Central memory CD8-positive, alpha-beta T cell (primary cell): ENCODE measurements at regions not wholly inside any gene's neighbourhood (a gene's known extent, or its start where the extent isn't known, plus 50 kb on each side); places are given as distances from the start of the nearest gene placed in this dataset.

Source experiments
- ATAC-seq: fragments of 150-1000 bp; cut with Tn5 transposase; replicated peaks from 2 replicates; pipeline ENCODE4 v1.10.0; 2022; ENCODE audit warnings: mild to moderate bottlenecking, moderate FRiP score, moderate number of reproducible peaks; ENCODE audit not compliant: poor library complexity, severe bottlenecking; ENCODE audit errors: extremely low read depth
- DNase-seq, 2 donors: peaks; one replicate each; pipeline ENCODE4 v3.0.0; 2021; ENCODE audit warnings: low spot score in 2 of 2
- H3K27ac Mint-ChIP-seq: one replicate; pipeline ENCODE4 v1.8.0; 2022; ENCODE audit warnings: low read depth, mild to moderate bottlenecking, moderate library complexity, mixed read lengths
- H3K27me3 Mint-ChIP-seq: one replicate; pipeline ENCODE4 v1.8.0; 2022; ENCODE audit warnings: mixed read lengths
- H3K36me3 Mint-ChIP-seq: one replicate; pipeline ENCODE4 v1.8.0; 2022; ENCODE audit warnings: mild to moderate bottlenecking, moderate library complexity, mixed read lengths; ENCODE audit not compliant: insufficient read depth
- H3K4me1 Mint-ChIP-seq: one replicate; pipeline ENCODE4 v1.8.0; 2022; ENCODE audit warnings: mixed read lengths
- H3K4me3 Mint-ChIP-seq: one replicate; pipeline ENCODE4 v1.8.0; 2022; ENCODE audit warnings: mild to moderate bottlenecking, moderate library complexity, mixed read lengths
- H3K9me3 Mint-ChIP-seq: one replicate; pipeline ENCODE4 v1.8.0; 2022; ENCODE audit warnings: mixed read lengths

- no peaks in the 10 kb centered on the region for H3K4me1 Mint-ChIP-seq
These were observed 216.9 kb upstream of the RAB6C start for GRCh38 chr2:129762386-129763189.

GRCh38 chr2:129763190-129763846, 216.1 kb upstream of the RAB6C start:
- no peak overlapping the region for H3K4me3 Mint-ChIP-seq
- no peaks in the 10 kb centered on the region for H3K9me3 Mint-ChIP-seq
- peaks cover 27% of the 10 kb centered on the region for H3K27me3 Mint-ChIP-seq
- no peaks in the 10 kb centered on the region for H3K4me1 Mint-ChIP-seq
- DNase-seq (no peak), ATAC-seq (no peak)
- H3K27ac Mint-ChIP-seq = no peak overlapping the region
- H3K36me3 Mint-ChIP-seq = no peaks in the 10 kb centered on the region

More at GRCh38 chr2:129762386-129763189, 216.9 kb upstream of the RAB6C start:
- no peaks in the 10 kb centered on the region for H3K36me3 Mint-ChIP-seq
- ATAC-seq (no peak), DNase-seq (no peak)
- H3K9me3 Mint-ChIP-seq = no peaks in the 10 kb centered on the region
- H3K4me3 Mint-ChIP-seq = no peak overlapping the region
- no peak overlapping the region for H3K27ac Mint-ChIP-seq
- H3K27me3 Mint-ChIP-seq = peaks cover 20% of the 10 kb centered on the region

- Mint-ChIP-seq H3K27ac (no peak overlapping the region), H3K4me1 (no peaks in the 10 kb centered on the region), H3K36me3 (no peaks in the 10 kb centered on the region), H3K9me3 (no peaks in the 10 kb centered on the region), H3K4me3 (no peak overlapping the region), H3K27me3 (peaks cover 34% of the 10 kb centered on the region)
- DNase-seq (no peak), ATAC-seq (no peak)
These were observed 215.5 kb upstream of the RAB6C start for GRCh38 chr2:129763966-129764365.

GRCh38 chr2:129764376-129765325, 214.8 kb upstream of the RAB6C start:
- no peak for ATAC-seq
- H3K36me3 Mint-ChIP-seq = no peaks in the 10 kb centered on the region
- no peak for DNase-seq
- H3K27ac Mint-ChIP-seq = no peak overlapping the region
- H3K27me3 Mint-ChIP-seq = peaks cover 34% of the 10 kb centered on the region
- no peak overlapping the region for H3K4me3 Mint-ChIP-seq
- no peaks in the 10 kb centered on the region for H3K9me3 Mint-ChIP-seq
- no peaks in the 10 kb centered on the region for H3K4me1 Mint-ChIP-seq

GRCh38 chr2:129765326-129765677, 214.2 kb upstream of the RAB6C start:
- Mint-ChIP-seq H3K36me3 (no peaks in the 10 kb centered on the region), H3K27ac (no peak overlapping the region), H3K4me3 (no peak overlapping the region), H3K4me1 (no peaks in the 10 kb centered on the region), H3K9me3 (no peaks in the 10 kb centered on the region), H3K27me3 (peaks cover 34% of the 10 kb centered on the region)
- DNase-seq = no peak
- no peak for ATAC-seq

DNA sequence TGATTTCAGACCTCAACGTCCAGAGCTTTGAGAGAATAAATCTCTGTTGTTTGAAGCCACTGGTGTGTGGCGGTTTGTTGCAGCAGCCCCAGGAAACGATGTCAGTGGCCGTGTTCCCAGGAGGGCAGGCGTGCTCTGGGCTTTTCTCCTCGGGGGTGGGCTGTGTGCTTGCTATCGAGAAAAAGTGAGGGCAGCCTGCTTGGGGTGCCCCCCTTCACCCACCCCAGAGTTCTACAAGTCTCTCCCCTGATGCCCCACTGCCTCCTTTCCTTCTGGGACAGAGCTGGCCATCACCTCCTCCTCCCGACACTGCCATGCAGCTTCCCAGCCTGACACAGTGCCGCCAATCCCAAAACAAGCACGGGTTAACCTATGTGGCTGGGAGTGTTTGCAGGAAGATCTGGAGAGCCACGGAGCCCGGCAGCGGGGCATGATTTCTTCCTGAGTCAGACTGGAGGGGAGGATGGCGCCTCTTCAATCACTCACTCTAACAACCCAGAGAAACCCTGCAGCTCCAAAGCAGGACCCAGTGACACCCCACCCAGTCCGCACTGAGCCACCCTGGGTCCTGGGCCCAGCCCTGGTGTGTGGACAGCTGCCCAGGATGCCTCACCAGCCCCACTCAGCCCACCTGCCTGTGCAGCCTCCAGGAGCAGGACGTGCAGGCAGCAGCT, 213.7 kb upstream of the RAB6C start:
- H3K27me3 Mint-ChIP-seq = peaks cover 34% of the 10 kb centered on the region
- no peaks in the 10 kb centered on the region for H3K4me1 Mint-ChIP-seq
- H3K9me3 Mint-ChIP-seq = no peaks in the 10 kb centered on the region
- no peak for DNase-seq
- ATAC-seq = no peak
- no peak overlapping the region for H3K4me3 Mint-ChIP-seq
- H3K27ac Mint-ChIP-seq = no peak overlapping the region
- H3K36me3 Mint-ChIP-seq = no peaks in the 10 kb centered on the region

GRCh38 chr2:129766374-129766993, 213.0 kb upstream of the RAB6C start:
- Mint-ChIP-seq H3K27ac (no peak overlapping the region), H3K9me3 (no peaks in the 10 kb centered on the region), H3K36me3 (no peaks in the 10 kb centered on the region), H3K4me3 (no peak overlapping the region), H3K4me1 (no peaks in the 10 kb centered on the region), H3K27me3 (peaks cover 34% of the 10 kb centered on the region)
- no peak for DNase-seq
- no peak for ATAC-seq

GRCh38 chr2:129767346-129768035, 212.0 kb upstream of the RAB6C start:
- no peak overlapping the region for H3K27ac Mint-ChIP-seq
- no peaks in the 10 kb centered on the region for H3K9me3 Mint-ChIP-seq
- DNase-seq (no peak), ATAC-seq (no peak)
- no peak overlapping the region for H3K4me3 Mint-ChIP-seq
- H3K27me3 Mint-ChIP-seq = peaks cover 34% of the 10 kb centered on the region
- H3K4me1 Mint-ChIP-seq = no peaks in the 10 kb centered on the region
- H3K36me3 Mint-ChIP-seq = no peaks in the 10 kb centered on the region

- no peak for ATAC-seq
- no peak overlapping the region for H3K27ac Mint-ChIP-seq
- H3K4me1 Mint-ChIP-seq = no peaks in the 10 kb centered on the region
- no peaks in the 10 kb centered on the region for H3K9me3 Mint-ChIP-seq
- no peaks in the 10 kb centered on the region for H3K36me3 Mint-ChIP-seq
- no peak overlapping the region for H3K4me3 Mint-ChIP-seq
- no peak for DNase-seq
- H3K27me3 Mint-ChIP-seq = peaks cover 34% of the 10 kb centered on the region
These were observed 211.5 kb upstream of the RAB6C start for GRCh38 chr2:129768036-129768386.

GRCh38 chr2:129768485-129769184, 210.8 kb upstream of the RAB6C start:
- Mint-ChIP-seq H3K4me1 (no peaks in the 10 kb centered on the region), H3K36me3 (no peaks in the 10 kb centered on the region), H3K27ac (no peak overlapping the region), H3K4me3 (no peak overlapping the region), H3K9me3 (no peaks in the 10 kb centered on the region), H3K27me3 (peaks cover 34% of the 10 kb centered on the region)
- no peak for DNase-seq
- no peak for ATAC-seq
